Fibroblast of villous mesenchyme (primary cell): ENCODE measurements at regions not wholly inside any gene's neighbourhood (a gene's known extent, or its start where the extent isn't known, plus 50 kb on each side); places are given as distances from the start of the nearest gene placed in this dataset.

Source experiments
- DNase-seq: peaks from one replicate; pipeline ENCODE4 v3.0.0-alpha.2; 2010; ENCODE audit warnings: low read depth
- H3K4me3 ChIP-seq: 2 replicates; pipeline ENCODE4 v1.5.1; 2011; ENCODE audit warnings: low read depth, mild to moderate bottlenecking, low read length
- TF ChIP-seq, protein P1 (sequence below): IDR thresholded peaks from 2 replicates; pipeline ENCODE4 v1.5.1; 2012; ENCODE audit warnings: low read depth, mild to moderate bottlenecking, low read length; ENCODE audit not compliant: insufficient read depth

DNA sequence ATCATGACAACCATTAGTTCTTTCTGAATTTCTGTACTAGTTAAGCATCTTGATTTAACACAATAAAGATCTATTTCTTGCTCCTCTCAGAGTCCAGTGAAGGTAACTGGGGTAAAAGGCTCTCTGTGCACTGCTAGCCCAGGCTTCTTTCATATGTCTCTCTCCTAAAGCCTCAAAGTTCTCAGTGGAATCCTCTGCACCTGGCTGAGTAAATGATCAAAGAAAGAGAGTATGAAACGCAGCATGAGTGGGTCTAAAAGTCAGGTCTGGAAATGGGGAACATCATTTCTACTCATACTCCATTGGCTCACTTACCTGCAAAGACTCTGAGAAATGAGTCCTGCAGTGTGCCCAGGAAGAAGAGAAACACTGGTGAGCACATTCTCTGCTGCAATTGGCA is 418.5 kb downstream of the PTPRC start:
- TF ChIP-seq, protein P1, sequence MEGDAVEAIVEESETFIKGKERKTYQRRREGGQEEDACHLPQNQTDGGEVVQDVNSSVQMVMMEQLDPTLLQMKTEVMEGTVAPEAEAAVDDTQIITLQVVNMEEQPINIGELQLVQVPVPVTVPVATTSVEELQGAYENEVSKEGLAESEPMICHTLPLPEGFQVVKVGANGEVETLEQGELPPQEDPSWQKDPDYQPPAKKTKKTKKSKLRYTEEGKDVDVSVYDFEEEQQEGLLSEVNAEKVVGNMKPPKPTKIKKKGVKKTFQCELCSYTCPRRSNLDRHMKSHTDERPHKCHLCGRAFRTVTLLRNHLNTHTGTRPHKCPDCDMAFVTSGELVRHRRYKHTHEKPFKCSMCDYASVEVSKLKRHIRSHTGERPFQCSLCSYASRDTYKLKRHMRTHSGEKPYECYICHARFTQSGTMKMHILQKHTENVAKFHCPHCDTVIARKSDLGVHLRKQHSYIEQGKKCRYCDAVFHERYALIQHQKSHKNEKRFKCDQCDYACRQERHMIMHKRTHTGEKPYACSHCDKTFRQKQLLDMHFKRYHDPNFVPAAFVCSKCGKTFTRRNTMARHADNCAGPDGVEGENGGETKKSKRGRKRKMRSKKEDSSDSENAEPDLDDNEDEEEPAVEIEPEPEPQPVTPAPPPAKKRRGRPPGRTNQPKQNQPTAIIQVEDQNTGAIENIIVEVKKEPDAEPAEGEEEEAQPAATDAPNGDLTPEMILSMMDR: no peak
- DNase-seq: no peak
- H3K4me3 ChIP-seq: no peak overlapping the region

DNA sequence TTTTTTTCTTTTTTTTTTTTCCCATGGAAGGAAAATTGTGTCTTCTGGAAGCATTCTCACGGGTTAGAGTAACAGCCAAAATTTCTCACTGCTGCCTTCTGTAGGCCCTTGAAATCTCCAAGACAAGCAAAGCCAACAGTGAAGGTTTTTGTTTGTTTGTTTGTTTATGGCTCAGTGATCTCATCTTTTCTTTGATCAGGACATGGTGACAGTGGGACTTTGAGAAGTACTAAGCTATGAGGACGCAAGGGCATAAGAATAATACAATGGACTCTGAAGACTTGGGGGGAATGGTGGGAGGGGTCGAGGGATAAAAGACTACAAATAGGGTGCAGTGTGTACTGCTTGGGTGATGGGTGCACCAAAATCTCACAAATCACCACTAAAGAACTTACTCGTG is 419.4 kb downstream of the PTPRC start:
- H3K4me3 ChIP-seq: no peak overlapping the region
- TF ChIP-seq, protein P1: no peak
- no peak for DNase-seq

- TF ChIP-seq, protein P1: no peak
- DNase-seq: no peak
- no peak overlapping the region for H3K4me3 ChIP-seq
These were observed 426.1 kb downstream of the PTPRC start for GRCh38 chr1:199064971-199065370.

GRCh38 chr1:199067483-199067882 is 428.6 kb downstream of the PTPRC start:
- TF ChIP-seq, protein P1: no peak
- DNase-seq: no peak
- no peak overlapping the region for H3K4me3 ChIP-seq

GRCh38 chr1:199071080-199071479 is 432.2 kb downstream of the PTPRC start:
- no peak for DNase-seq
- H3K4me3 ChIP-seq: no peak overlapping the region
- TF ChIP-seq, protein P1: no peak

DNA sequence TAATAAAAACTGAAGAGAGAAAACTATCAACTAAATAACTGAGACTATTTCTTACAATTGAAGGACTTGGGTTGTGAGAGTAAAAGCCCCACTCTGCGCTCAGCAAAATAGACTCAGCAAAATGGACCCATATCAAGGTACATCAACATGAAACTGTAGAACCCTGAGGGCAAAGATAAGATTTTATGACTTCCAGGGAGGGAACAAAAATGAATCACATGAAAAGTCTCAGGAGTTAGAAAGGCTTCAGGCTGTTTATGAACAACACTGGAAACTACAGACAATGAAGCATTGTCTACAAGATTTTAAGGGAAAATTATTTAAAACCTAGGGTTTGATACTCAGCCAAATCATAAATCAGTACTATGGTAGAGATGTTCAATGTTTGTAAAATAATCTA is 434.3 kb downstream of the PTPRC start:
- H3K4me3 ChIP-seq: no peak overlapping the region
- TF ChIP-seq, protein P1: no peak
- DNase-seq: no peak

GRCh38 chr1:199075792-199076191 is 437.0 kb downstream of the PTPRC start:
- TF ChIP-seq, protein P1: no peak
- no peak for DNase-seq
- no peak overlapping the region for H3K4me3 ChIP-seq
